ENCODE measurements at regions not wholly inside any gene's neighbourhood (a gene's known extent, or its start where the extent isn't known, plus 50 kb on each side); places are given as distances from the start of the nearest gene placed in this dataset.

GRCh38 chr4:137039370-137039769 is 492.9 kb downstream of the PCDH18 start:
- no peak for DNase-seq

GRCh38 chr4:137032222-137032621 is 500.1 kb downstream of the PCDH18 start:
- no peak for DNase-seq

GRCh38 chr4:137029026-137029425 is 503.3 kb downstream of the PCDH18 start:
- no peak for DNase-seq

- no peak for DNase-seq
Observed at GRCh38 chr4:137025484-137026059, 506.7 kb downstream of the PCDH18 start.

- DNase-seq = no peak
Observed at GRCh38 chr4:137015426-137016409, 516.6 kb downstream of the PCDH18 start.

GRCh38 chr4:137000432-137000831 is 531.9 kb downstream of the PCDH18 start:
- DNase-seq = no peak

GRCh38 chr4:136992032-136992431 is 540.3 kb downstream of the PCDH18 start:
- DNase-seq = no peak

GRCh38 chr4:136985683-136986082 is 546.6 kb downstream of the PCDH18 start:
- DNase-seq = no peak

- DNase-seq = no peak
Observed at GRCh38 chr4:136967069-136967468, 565.2 kb downstream of the PCDH18 start.

- DNase-seq = no peak
Observed at GRCh38 chr4:136965478-136965877, 566.8 kb downstream of the PCDH18 start.

GRCh38 chr4:136962868-136963267 is 569.4 kb downstream of the PCDH18 start:
- no peak for DNase-seq

GRCh38 chr4:136946307-136946907 is 585.9 kb downstream of the PCDH18 start:
- no peak for DNase-seq

GRCh38 chr4:136939781-136940180 is 592.5 kb downstream of the PCDH18 start:
- DNase-seq = no peak

- no peak for DNase-seq
Observed at GRCh38 chr4:136935871-136936270, 596.4 kb downstream of the PCDH18 start.

GRCh38 chr4:136935305-136935704 is 597.0 kb downstream of the PCDH18 start:
- DNase-seq = no peak

- DNase-seq = no peak
Observed at GRCh38 chr4:136934601-136935000, 597.7 kb downstream of the PCDH18 start.

- DNase-seq = no peak
Observed at GRCh38 chr4:136931781-136932180, 600.5 kb downstream of the PCDH18 start.

GRCh38 chr4:136928957-136929411 is 603.3 kb downstream of the PCDH18 start:
- no peak for DNase-seq

GRCh38 chr4:136927172-136927571 is 605.1 kb downstream of the PCDH18 start:
- no peak for DNase-seq

- DNase-seq = no peak
Observed at GRCh38 chr4:136925203-136925602, 607.1 kb downstream of the PCDH18 start.

- no peak for DNase-seq
Observed at GRCh38 chr4:136922066-136922465, 610.2 kb downstream of the PCDH18 start.

- no peak for DNase-seq
Observed at GRCh38 chr4:136920092-136920881, 612.0 kb downstream of the PCDH18 start.

- DNase-seq = no peak
Observed at GRCh38 chr4:136918772-136919171, 613.5 kb downstream of the PCDH18 start.

All from GDM1 (cell line).